Gastroesophageal sphincter (tissue), 3 donors: ENCODE measurements at regions not wholly inside any gene's neighbourhood (a gene's known extent, or its start where the extent isn't known, plus 50 kb on each side); places are given as distances from the start of the nearest gene placed in this dataset.

ENCODE experiments used
- EP300 ChIP-seq: sonication (generic); formaldehyde crosslinking; IDR thresholded peaks from one replicate; pipeline ENCODE4 v1.6.1; 2017; ENCODE audit warnings: antibody characterized with exemption, mild to moderate bottlenecking
- TF ChIP-seq, protein P1 (sequence below), 4 experiments: fragments of 200-600 bp in 2 of 4; fragments of 450-650 bp in 2 of 4; sonication (generic) in 1 of 4; IDR thresholded peaks; one replicate each; pipeline ENCODE4 v1.5.1; 2017 to 2019; ENCODE audit warnings: antibody characterized with exemption in 4 of 4, mild to moderate bottlenecking in 2 of 4, moderate library complexity in 2 of 4

- no peak for TF ChIP-seq EP300
- TF ChIP-seq, protein P1, sequence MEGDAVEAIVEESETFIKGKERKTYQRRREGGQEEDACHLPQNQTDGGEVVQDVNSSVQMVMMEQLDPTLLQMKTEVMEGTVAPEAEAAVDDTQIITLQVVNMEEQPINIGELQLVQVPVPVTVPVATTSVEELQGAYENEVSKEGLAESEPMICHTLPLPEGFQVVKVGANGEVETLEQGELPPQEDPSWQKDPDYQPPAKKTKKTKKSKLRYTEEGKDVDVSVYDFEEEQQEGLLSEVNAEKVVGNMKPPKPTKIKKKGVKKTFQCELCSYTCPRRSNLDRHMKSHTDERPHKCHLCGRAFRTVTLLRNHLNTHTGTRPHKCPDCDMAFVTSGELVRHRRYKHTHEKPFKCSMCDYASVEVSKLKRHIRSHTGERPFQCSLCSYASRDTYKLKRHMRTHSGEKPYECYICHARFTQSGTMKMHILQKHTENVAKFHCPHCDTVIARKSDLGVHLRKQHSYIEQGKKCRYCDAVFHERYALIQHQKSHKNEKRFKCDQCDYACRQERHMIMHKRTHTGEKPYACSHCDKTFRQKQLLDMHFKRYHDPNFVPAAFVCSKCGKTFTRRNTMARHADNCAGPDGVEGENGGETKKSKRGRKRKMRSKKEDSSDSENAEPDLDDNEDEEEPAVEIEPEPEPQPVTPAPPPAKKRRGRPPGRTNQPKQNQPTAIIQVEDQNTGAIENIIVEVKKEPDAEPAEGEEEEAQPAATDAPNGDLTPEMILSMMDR (IDR thresholded peaks at IDR 0.05), result no peak
Measured at GRCh38 chr12:113561068-113561780, 89.6 kb upstream of the LHX5 start.
